GM18907 (cell line): ENCODE measurements at regions not wholly inside any gene's neighbourhood (a gene's known extent, or its start where the extent isn't known, plus 50 kb on each side); places are given as distances from the start of the nearest gene placed in this dataset.

Experiments used
- ATAC-seq: cut with Tn5 transposase; IDR thresholded peaks from one replicate; pipeline ENCODE4 v1.9.1; 2021; ENCODE audit warnings: mild to moderate bottlenecking, moderate library complexity; ENCODE audit not compliant: unreplicated experiment

DNA sequence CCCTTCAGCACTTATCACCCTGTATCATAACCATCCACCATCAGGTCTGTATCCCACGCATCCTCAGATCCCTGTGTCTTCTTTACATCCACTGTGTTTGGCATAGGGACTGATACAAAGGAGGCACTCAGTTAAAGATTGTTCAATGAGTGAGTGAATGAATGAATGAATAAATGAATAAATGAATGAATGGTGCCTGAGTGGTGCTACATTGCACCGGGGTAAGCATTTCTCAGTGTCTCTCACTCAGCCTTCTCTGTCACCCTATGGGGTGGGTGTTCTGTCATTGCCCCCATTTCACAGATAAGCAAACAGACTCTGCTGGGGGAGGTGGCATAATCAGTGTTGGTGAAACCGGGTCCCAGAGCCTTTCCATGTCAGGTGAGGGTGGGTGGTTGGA is 56.6 kb upstream of the ID3 start:
- ATAC-seq: no peak

DNA sequence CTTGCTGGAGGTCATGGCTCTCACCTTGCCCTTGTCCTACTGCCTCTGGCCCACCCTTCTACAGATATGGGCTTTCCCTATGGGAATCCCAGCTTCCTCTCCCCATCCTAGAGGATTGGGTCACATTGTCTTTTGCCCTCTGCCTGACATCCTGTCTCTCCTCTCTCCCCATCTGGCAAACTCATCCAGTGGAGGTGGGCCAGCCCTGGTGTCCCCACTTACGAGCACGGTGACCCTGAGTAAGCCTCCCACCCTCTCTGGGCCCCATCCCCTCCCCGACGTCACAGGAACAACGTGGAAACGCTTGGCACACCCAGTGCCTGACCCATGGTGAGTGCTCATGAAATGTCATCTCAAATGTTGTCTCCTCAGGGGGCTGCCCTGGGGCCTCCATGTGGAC is 56.1 kb upstream of the ID3 start:
- no peak for ATAC-seq

DNA sequence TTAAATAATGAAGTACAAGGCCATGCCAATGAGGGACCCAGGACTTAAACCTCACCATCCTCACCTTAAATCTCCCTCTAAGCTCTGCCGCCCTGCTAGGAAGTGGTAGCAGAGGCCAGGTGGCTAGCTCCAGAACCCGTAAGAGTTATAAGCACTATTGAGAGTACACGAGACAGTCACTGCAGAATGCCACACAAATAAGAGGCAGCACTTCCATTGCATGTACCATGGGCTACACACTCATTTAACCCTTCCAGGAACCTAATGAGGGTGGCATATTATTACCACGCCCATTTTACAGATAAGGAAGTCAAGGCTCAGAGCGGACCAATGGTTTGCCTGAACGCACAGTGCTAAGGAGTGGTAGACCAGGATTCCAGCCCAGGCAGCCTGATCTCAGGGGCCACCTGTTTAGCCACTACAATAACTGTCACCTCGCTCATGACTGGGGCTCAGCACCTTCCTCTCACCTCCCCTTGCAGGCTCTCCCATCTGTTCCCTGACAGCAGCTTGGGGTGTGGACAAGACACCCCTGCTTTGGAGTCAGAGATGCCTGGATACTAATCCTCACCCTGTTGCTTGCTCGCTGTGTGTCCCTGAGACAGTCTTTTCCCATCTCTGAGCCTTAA is 54.8 kb upstream of the ID3 start:
- no peak for ATAC-seq

DNA sequence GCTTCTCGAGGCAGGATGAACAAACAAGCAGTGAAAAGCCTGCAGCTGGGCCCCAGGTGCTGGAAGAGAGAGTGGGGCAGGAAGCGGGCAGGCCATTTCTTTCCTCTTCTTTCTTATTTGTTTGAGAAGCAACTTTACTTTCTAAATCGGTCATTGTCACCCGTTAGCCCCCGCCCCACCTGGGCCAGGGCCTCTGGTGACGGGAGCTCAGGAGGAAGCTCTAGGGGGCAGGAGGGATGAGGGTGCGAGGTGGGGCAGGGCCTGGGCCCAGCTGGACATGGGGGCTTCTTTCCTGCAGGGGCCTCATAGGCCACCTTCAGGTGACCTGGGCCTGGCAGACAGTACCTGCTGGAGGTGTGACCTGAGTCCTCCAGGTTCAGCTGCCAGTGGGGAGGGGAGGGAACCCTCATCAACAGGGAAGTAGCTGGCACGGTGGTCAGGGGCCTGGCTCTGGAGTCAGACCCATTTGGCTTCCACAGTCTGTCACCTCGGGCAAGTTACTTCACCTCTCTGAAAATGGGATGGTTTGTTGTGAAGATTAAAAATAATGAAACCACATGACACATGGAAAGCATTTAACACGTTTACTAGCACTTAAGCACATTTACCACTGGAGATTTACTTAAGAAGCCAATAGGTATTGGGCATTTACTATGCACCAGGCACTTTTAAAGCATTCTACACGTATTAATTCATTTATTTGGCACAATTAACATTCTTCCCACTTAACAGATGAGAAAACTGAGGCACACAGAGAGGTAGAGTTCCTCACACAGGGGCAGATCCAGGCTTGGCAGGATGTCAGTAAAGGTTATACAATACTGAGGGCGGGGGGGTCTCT is 54.1 kb upstream of the ID3 start:
- no peak for ATAC-seq

DNA sequence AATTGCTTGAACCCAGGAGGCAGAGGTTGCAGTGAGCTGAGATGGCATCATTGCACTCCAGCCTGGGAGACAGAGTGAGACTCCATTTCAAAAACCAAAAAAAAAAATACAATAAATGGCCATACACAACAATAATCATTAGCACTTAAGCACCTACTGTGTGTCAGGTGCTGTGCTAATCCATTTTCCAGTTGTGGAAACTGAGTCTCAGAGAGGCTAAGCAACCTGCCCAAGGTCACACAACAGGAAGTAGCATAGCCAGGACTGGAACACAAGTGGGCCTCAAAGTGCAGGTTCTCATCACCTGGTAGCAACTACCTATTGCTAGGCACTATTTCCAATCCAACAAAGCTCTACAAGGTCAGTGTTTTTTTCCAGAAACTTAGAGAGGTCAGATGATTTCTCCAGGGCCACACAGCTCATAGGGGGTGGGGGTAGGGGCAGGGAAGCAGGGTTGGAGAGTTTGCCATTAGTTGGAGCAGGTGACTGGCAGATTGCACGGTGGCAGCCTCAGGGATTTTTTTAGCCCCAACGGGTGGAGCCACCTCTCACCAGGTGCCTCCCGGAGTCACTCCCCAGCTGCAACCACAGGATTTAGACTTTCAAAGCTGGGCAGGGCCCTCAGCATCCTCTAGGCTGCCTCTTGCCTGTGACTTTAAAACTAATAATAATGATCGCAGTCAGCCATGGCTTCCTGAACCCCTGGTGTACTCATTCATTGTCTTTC is 52.5 kb upstream of the ID3 start:
- no peak for ATAC-seq

DNA sequence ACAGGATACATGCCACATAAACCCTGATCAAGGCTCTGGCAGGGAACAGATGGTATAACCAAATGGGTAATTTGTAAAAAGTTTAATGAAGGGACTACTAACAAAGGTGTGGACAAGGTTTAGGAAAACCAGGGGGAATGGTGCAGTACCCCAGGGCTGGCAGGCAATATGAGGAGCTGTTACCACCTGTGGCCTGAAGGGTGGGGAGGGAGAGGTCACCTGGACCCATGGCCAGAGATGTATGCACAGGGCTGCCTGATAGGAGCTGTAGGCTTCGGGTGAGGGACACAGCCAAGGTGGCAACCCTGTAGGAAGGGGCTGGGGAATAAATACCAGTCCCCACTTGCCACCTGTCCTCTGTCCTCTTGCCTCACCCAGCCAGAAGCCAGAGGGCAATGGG is 51.4 kb upstream of the ID3 start:
- no peak for ATAC-seq

DNA sequence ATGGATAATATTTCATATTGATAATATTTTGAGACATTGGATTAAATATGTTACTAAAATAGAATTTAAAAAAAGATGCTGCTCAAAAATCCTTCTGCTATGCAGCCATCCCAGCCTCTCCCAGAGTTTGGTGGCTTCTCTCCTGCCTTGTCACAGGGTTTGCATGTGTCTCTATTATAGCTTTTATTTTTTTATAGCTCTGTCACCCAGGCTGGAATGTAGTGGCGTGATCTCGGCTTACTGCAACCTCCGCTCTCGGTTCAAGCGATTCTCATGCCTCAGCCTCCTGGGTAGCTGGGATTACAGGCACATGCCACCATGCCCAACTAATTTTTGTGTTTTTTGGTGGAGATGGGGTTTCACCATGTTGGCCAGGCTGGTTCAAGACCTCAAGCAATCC is 50.7 kb upstream of the ID3 start:
- ATAC-seq: no peak
